Urinary bladder (tissue), 3 donors: ENCODE measurements at regions not wholly inside any gene's neighbourhood (a gene's known extent, or its start where the extent isn't known, plus 50 kb on each side); places are given as distances from the start of the nearest gene placed in this dataset.
"Not testable (repeated sequence)": the region's sequence is repeated elsewhere in the genome, so short reads cannot be mapped to it uniquely, and the experiment has no call there.

Experiments used
- DNase-seq: peaks from one replicate; pipeline ENCODE4 v3.0.0-alpha.2; 2015; ENCODE audit errors: extremely low spot score
- H3K27ac ChIP-seq: one replicate; pipeline ENCODE4 v1.5.1; 2013; ENCODE audit warnings: low read depth, mild to moderate bottlenecking, moderate library complexity
- H3K36me3 ChIP-seq: one replicate; pipeline ENCODE4 v1.6.1; 2013; ENCODE audit warnings: mild to moderate bottlenecking, moderate library complexity; ENCODE audit not compliant: insufficient read depth
- H3K4me1 ChIP-seq: one replicate; pipeline ENCODE4 v1.6.1; 2013; ENCODE audit warnings: mild to moderate bottlenecking, moderate library complexity; ENCODE audit not compliant: insufficient read depth
- H3K4me3 ChIP-seq: one replicate; pipeline ENCODE4 v1.5.1; 2013; ENCODE audit warnings: low read depth, low read length
- WGBS: extraction: QIAGEN DNeasy Blood & Tissue Kit; methylation state at CpG from one replicate; pipeline ENCODE4 v1.1.7; 2013; 5-methylcytosine and 5-hydroxymethylcytosine counted together
- donor health status: healthy with polysubstance abuse.
- donor health status: healthy.

DNA sequence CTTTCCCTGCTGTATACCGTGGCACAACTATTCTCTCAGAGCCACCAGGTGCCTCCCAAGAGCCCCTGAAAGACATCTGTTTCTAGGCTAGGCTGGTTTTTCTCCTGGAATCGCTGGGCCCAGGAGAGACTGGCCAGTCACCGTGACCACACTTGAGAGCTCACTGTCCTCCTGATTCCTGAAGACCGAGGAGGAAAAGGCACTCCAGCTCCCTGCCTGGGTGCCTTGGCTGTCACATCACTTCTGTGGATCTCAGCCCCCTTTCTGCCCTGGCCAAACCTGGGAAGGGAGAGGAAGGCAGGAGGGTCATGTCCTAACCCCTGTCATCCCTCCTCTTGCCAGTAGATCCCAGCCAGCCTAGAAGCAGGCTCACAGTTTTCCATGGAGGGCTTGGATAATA is 54.7 kb upstream of the LAS1L start:
- no peak overlapping the region for H3K4me3 ChIP-seq
- no peak overlapping the region for H3K27ac ChIP-seq
- no peaks in the 10 kb centered on the region for H3K4me1 ChIP-seq
- no peaks in the 10 kb centered on the region for H3K36me3 ChIP-seq
- DNase-seq, result no peak
- WGBS, result 78% methylated on average over 4 of the region's 4 CpGs

DNA sequence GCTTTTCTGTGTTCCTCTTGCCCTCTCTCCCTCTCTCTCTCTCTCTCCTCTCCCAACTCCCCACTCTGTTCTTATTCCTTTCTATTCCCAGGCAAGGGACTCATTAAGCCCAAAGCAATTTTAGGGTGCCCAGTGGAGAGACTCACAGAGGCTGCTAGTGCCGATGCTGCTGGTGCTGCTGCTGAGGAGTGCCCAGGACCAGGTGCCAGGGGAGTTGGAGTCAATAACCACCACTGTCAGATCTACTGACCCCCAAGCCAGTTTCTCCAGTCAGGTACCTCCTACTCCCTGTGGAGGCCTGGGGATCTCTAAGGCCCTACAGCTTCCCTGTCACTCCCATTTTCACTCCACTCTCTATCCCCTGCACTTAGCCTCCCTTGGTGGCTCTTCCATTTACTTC is 54.2 kb upstream of the LAS1L start:
- no peak for DNase-seq
- 79% methylated on average over 1 of the region's 1 CpG for WGBS
- Histone ChIP-seq H3K4me1 (no peaks in the 10 kb centered on the region), H3K36me3 (no peaks in the 10 kb centered on the region), H3K4me3 (no peak overlapping the region), H3K27ac (no peak overlapping the region)

DNA sequence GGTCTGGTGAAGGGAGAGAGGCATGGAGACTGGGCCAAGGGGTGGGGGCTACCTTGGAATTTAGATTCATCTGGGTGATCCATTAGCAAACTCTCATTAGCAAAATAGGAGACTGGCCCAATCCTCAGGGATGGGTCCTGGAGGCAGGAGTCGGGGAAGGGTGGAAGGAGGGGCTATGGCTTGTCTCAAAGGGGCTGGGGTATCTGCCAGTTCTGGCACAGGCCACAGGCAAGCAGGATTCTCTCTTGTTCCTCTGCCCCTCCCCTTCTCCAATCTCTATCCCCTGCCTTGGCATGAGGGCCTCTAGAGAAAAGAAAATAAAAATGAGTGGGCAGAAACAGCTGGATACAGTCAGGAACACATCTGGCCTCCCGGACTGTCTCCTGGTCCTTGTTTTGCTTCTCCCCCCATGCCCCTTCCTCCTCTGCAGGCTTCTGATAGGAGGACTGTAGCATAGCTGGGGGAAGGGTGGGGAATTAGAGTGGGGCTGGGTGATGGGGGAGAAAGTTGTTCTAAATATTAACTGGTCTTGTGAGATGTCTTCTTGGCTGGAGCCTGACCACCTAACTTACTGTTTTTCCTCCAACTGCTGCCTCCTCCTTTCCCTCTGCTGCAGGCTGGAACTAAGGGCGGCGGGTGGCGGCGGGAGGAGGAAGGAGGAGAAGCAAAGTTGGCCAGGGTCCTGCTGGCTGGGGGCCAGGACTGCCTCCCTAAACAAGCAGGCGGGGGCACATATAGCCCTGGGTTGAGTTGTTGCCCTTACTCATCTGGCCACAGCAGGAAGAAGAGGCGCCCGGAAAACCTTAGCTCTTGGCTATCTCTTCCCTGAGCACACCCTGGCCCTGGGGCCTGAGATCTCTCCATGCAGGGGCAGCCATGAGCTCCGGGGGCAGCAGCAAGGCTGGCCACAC is 53.3 kb upstream of the LAS1L start:
- WGBS, result 5% methylated on average over 10 of the region's 10 CpGs
- no peak overlapping the region for H3K4me3 ChIP-seq
- peak; percentile 42 for DNase-seq
- H3K36me3 ChIP-seq, result no peaks in the 10 kb centered on the region
- peak overlapping the region; percentile 42 for H3K27ac ChIP-seq
- H3K4me1 ChIP-seq, result no peaks in the 10 kb centered on the region

DNA sequence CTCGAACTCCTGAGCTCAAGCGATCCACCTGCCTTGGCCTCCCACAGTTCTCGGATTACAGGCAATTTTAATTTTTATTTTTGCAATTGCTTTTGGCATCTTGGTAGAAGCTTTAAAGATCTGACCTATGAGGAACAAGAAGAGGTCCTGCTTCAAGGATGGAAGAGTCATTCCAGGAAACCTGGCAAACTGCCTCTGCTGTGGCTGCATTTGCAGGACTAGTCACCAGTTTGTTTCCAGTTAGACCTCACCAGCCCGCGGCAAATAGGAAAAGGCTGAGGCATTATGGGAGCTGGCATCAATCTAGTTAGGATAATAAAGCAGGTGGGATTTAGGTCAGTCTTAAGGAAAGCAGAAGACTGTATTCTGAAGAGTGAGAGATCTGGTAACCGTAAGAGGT is 51.9 kb upstream of the LAS1L start:
- 87% methylated on average over 6 of the region's 6 CpGs for WGBS
- no peak for DNase-seq
- Histone ChIP-seq H3K36me3 (no peaks in the 10 kb centered on the region), H3K4me3 (no peak overlapping the region), H3K4me1 (no peaks in the 10 kb centered on the region), H3K27ac (no peak overlapping the region)

DNA sequence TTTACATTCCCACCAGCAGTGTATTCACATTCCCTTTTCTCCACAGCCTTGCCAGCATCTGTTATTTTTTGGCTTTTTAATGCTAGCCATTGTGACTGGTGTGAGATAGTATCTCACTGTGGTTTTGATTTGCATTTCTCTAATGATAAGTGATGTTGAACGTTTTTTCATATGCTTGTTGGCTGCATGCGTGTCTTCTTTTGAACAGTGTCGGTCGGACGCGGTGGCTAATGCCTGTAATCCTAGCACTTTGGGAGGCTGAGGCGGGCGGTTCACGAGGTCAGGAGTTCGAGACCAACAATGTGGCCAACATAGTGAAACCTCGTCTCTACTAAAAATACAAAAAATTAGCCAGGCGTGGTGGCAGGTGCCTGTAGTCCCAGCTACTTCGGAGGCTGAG is 50.6 kb upstream of the LAS1L start:
- 84% methylated on average over 13 of the region's 13 CpGs for WGBS

More for the DNA sequence above, 50.6 kb upstream of the LAS1L start:
- H3K4me1 ChIP-seq, H3K36me3 ChIP-seq, DNase-seq, H3K27ac ChIP-seq, H3K4me3 ChIP-seq: not testable (repeated sequence)
